Uterus (tissue), 3 donors: ENCODE measurements at regions not wholly inside any gene's neighbourhood (a gene's known extent, or its start where the extent isn't known, plus 50 kb on each side); places are given as distances from the start of the nearest gene placed in this dataset.

ENCODE experiments used
- DNase-seq, 2 donors: peaks; one replicate each; pipeline ENCODE4 v3.0.0-alpha.2; 2019 to 2020
- H3K27ac ChIP-seq, 2 donors: fragments of 200-600 bp; sonication (generic); 1 replicate in 1 of 2; 2 replicates in 1 of 2; pipeline ENCODE4 v1.5.1; 2016 to 2018
- H3K27me3 ChIP-seq, 2 donors: fragments of 200-600 bp; sonication (generic); one replicate each; pipeline ENCODE4 v1.5.1; 2018 to 2019; ENCODE audit warnings: control low read depth in 1 of 2
- H3K36me3 ChIP-seq, 2 donors: fragments of 200-600 bp; sonication (generic); one replicate each; pipeline ENCODE4 v1.5.1; 2019; ENCODE audit warnings: control low read depth in 1 of 2
- H3K4me1 ChIP-seq, 2 donors: fragments of 200-600 bp; sonication (generic); one replicate each; pipeline ENCODE4 v1.5.1; 2018 to 2019; ENCODE audit warnings: control low read depth in 1 of 2
- H3K4me3 ChIP-seq, 2 donors: fragments of 200-600 bp; sonication (generic); 1 replicate in 1 of 2; 2 replicates in 1 of 2; pipeline ENCODE4 v1.5.1; 2018 to 2019; ENCODE audit warnings: mild to moderate bottlenecking in 1 of 2
- H3K9me3 ChIP-seq, 2 donors: fragments of 200-600 bp; sonication (generic); one replicate each; pipeline ENCODE4 v1.5.1; 2019; ENCODE audit warnings: control low read depth in 1 of 2
- POLR2A ChIP-seq, 2 donors: fragments of 450-650 bp; IDR thresholded peaks; one replicate each; pipeline ENCODE4 v1.6.1; 2016; ENCODE audit warnings: antibody characterized with exemption in 2 of 2, mild to moderate bottlenecking in 1 of 2, moderate library complexity in 1 of 2
- intact Hi-C: fragments of 100-400 bp; cut with DNase I; formaldehyde crosslinking; loops from one replicate; pipeline ENCODE4 v1.15.1; 2023; ENCODE audit warnings: low total_unique reads
- TF ChIP-seq, protein P1 (sequence below), 4 experiments: fragments of 200-600 bp in 2 of 4; fragments of 450-650 bp in 2 of 4; sonication (generic) in 2 of 4; IDR thresholded peaks; one replicate each; pipeline ENCODE4 v1.5.1; 2016 to 2019; ENCODE audit warnings: antibody characterized with exemption in 4 of 4, mild to moderate bottlenecking in 2 of 4, moderate library complexity in 1 of 4
- donor health status: DM: yes; HTN: yes; CAD: no.

DNA sequence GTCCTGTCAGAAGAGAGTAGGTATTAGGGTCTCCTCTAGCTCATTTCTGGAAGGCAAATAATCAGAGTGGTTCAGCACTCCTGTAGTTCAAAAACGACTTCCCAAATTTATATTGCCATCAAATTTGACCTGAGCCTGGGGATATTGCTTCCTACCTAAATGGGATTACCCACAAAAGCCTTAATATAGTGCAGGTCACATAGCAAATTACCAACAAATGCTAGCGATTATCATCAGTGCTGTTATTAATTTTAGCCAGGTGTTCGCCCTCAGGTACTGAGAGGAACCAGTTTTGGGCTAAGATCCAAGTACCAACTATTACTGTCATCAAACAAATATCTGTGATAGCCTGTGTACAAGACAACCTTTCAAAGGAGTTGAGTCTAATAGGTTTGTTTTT is 661.8 kb upstream of the PTBP2 start:
- no peaks in the 10 kb centered on the region for H3K36me3 ChIP-seq
- TF ChIP-seq, protein P1, sequence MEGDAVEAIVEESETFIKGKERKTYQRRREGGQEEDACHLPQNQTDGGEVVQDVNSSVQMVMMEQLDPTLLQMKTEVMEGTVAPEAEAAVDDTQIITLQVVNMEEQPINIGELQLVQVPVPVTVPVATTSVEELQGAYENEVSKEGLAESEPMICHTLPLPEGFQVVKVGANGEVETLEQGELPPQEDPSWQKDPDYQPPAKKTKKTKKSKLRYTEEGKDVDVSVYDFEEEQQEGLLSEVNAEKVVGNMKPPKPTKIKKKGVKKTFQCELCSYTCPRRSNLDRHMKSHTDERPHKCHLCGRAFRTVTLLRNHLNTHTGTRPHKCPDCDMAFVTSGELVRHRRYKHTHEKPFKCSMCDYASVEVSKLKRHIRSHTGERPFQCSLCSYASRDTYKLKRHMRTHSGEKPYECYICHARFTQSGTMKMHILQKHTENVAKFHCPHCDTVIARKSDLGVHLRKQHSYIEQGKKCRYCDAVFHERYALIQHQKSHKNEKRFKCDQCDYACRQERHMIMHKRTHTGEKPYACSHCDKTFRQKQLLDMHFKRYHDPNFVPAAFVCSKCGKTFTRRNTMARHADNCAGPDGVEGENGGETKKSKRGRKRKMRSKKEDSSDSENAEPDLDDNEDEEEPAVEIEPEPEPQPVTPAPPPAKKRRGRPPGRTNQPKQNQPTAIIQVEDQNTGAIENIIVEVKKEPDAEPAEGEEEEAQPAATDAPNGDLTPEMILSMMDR (IDR thresholded peaks at IDR 0.05), result no peak
- TF ChIP-seq POLR2A (IDR thresholded peaks at IDR 0.05), result no peak
- H3K4me3 ChIP-seq, result no peak overlapping the region
- H3K4me1 ChIP-seq, result no peaks in the 10 kb centered on the region
- H3K27me3 ChIP-seq, result no peaks in the 10 kb centered on the region
- H3K27ac ChIP-seq, result no peak overlapping the region
- no peaks in the 10 kb centered on the region for H3K9me3 ChIP-seq
- intact Hi-C loops, result no loop called here
- no peak for DNase-seq

DNA sequence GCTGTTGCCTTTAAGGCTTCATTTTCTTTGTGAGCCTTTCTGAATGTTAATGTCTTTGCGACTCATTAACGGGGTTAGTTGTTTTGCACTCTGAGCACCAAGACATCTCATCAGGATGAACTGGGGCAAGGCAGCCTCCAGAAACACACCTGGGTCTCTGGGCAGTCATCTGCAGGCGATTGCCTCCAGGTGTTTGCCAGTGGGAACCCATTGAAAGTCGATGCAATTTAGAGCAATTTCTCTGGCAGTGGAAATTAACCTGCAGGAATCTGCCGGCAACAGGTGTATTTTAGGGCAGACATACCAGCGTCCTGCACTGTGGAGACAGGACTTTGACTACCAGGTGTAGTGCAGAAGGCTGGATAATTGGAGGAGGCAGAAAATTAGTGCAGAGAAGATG is 661.0 kb upstream of the PTBP2 start:
- Histone ChIP-seq H3K4me3 (no peak overlapping the region), H3K36me3 (no peaks in the 10 kb centered on the region), H3K9me3 (no peaks in the 10 kb centered on the region), H3K4me1 (no peaks in the 10 kb centered on the region), H3K27ac (no peak overlapping the region), H3K27me3 (no peaks in the 10 kb centered on the region)
- intact Hi-C loops, result no loop called here
- TF ChIP-seq, protein P1 (IDR thresholded peaks at IDR 0.05), result no peak
- TF ChIP-seq POLR2A (IDR thresholded peaks at IDR 0.05), result no peak
- no peak for DNase-seq

DNA sequence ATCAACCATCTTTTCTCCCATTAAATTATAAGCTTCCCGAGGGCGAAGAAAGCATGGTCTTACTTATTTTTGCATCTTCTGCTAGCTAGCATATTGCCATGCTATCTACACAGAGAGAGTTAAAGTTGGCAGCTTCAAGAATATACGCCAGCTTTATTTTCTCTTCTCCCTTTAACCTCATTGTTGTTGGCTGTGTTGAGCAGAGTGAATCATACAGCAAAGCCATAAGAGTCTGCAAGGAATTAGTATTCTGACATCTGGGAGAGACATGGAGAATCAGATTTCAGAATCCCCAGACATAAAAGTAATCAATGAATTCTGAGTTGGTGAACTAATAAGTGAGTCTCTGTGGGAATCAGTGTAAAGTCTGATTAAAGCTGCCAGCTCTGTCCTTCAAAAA is 649.6 kb upstream of the PTBP2 start:
- Histone ChIP-seq H3K36me3 (no peaks in the 10 kb centered on the region), H3K27me3 (no peaks in the 10 kb centered on the region), H3K4me1 (no peaks in the 10 kb centered on the region), H3K4me3 (no peak overlapping the region), H3K27ac (no peak overlapping the region), H3K9me3 (no peaks in the 10 kb centered on the region)
- no peak for DNase-seq
- TF ChIP-seq POLR2A (IDR thresholded peaks at IDR 0.05), result no peak
- TF ChIP-seq, protein P1 (IDR thresholded peaks at IDR 0.05), result no peak
- intact Hi-C loops, result no loop called here

DNA sequence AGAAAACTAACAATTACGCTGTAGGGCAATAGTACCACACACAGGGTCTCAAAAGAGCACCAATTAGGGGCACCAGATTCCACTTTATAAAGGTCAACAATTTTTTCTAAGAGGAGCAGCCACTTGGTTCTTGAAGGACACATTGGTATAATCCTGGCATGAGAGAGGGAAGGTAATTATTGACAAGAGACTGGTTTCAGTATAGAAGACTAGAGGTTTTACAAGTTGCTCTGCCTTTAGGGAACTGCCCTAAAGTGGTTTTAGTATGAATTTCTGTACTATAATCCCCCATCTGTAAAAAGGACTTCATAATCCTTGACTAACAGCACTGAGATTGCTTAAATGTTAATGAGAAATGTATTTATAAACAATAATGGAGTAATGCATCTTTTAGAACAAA is 648.5 kb upstream of the PTBP2 start:
- DNase-seq, result no peak
- Histone ChIP-seq H3K36me3 (no peaks in the 10 kb centered on the region), H3K9me3 (no peaks in the 10 kb centered on the region), H3K4me3 (no peak overlapping the region), H3K27ac (no peak overlapping the region), H3K27me3 (no peaks in the 10 kb centered on the region), H3K4me1 (no peaks in the 10 kb centered on the region)
- intact Hi-C loops, result no loop called here
- TF ChIP-seq, protein P1 (IDR thresholded peaks at IDR 0.05), result no peak
- TF ChIP-seq POLR2A (IDR thresholded peaks at IDR 0.05), result no peak

DNA sequence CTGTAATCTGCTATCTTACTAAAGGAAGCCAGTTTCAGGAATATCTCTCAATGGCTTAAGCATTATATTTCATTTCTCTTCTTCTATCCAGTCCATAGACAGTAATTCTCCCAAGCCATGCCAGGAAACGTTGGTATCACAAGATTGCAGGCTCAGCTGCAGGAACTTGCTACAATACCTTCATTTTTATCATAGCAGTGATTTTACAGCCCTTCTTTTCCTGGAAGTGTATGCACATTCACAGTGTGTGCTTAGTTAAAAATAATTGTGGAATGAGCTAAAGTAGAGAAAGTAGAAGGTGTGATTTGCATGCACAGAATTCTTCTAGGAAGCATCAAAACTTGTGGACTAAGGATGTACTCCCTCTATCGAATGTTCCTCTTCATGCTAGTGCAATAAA is 647.2 kb upstream of the PTBP2 start:
- TF ChIP-seq, protein P1 (IDR thresholded peaks at IDR 0.05), result no peak
- no peak for TF ChIP-seq POLR2A (IDR thresholded peaks at IDR 0.05)
- no peaks in the 10 kb centered on the region for H3K27me3 ChIP-seq
- no peaks in the 10 kb centered on the region for H3K36me3 ChIP-seq
- no peaks in the 10 kb centered on the region for H3K4me1 ChIP-seq
- no peak overlapping the region for H3K4me3 ChIP-seq
- no peaks in the 10 kb centered on the region for H3K9me3 ChIP-seq
- intact Hi-C loops, result no loop called here
- no peak overlapping the region for H3K27ac ChIP-seq
- DNase-seq, result no peak
